Liver (tissue), 7 donors: ENCODE measurements at regions not wholly inside any gene's neighbourhood (a gene's known extent, or its start where the extent isn't known, plus 50 kb on each side); places are given as distances from the start of the nearest gene placed in this dataset.

Source experiments
- DNase-seq: peaks from one replicate; pipeline ENCODE4 v3.0.0-alpha.2; 2017; ENCODE audit warnings: low spot score
- H3K27ac ChIP-seq, 2 donors: one replicate each; pipeline ENCODE4 v1.7.0; 2013; ENCODE audit warnings: inconsistent platforms in 2 of 2, low read length in 2 of 2, control low read depth in 1 of 2, low read depth in 1 of 2, mild to moderate bottlenecking in 1 of 2
- H3K27me3 ChIP-seq, 4 donors: one replicate each; pipeline versions ENCODE4 v1.6.1 to v1.7.0; 2013; ENCODE audit warnings: low read length in 3 of 4, inconsistent platforms in 1 of 4, mild to moderate bottlenecking in 1 of 4, moderate library complexity in 1 of 4; ENCODE audit not compliant: control insufficient read depth in 4 of 4, insufficient read depth in 4 of 4
- H3K36me3 ChIP-seq, 4 donors: one replicate each; pipeline versions ENCODE4 v1.6.1 to v1.7.0; 2013; ENCODE audit warnings: low read length in 3 of 4, mild to moderate bottlenecking in 3 of 4, low read depth in 1 of 4, moderate library complexity in 1 of 4; ENCODE audit not compliant: control insufficient read depth in 4 of 4, insufficient read depth in 3 of 4
- H3K4me1 ChIP-seq, 4 donors: one replicate each; pipeline versions ENCODE4 v1.6.1 to v1.7.0; 2013; ENCODE audit warnings: low read length in 3 of 4, mild to moderate bottlenecking in 3 of 4, moderate library complexity in 1 of 4; ENCODE audit not compliant: control insufficient read depth in 4 of 4, insufficient read depth in 4 of 4
- H3K4me3 ChIP-seq, 3 donors: one replicate each; pipeline versions ENCODE4 v1.6.1 to v1.7.0; 2013; ENCODE audit warnings: low read length in 3 of 3, control low read depth in 1 of 3, low read depth in 1 of 3, mild to moderate bottlenecking in 1 of 3
- H3K9ac ChIP-seq, 2 donors: one replicate each; pipeline ENCODE4 v1.7.0; 2013; ENCODE audit warnings: low read length in 2 of 2, mild to moderate bottlenecking in 2 of 2, moderate library complexity in 2 of 2, control low read depth in 1 of 2, low read depth in 1 of 2
- H3K9me3 ChIP-seq, 4 donors: one replicate each; pipeline versions ENCODE4 v1.6.1 to v1.7.0; 2013; ENCODE audit warnings: low read length in 3 of 4; ENCODE audit not compliant: control insufficient read depth in 4 of 4
- FOXA1 ChIP-seq: IDR thresholded peaks from 2 replicates; pipeline ENCODE4 v1.6.1; 2016; ENCODE audit warnings: antibody characterized with exemption
- HNF4A ChIP-seq, 2 donors: conservative IDR thresholded peaks; 2 replicates each; pipeline ENCODE4 v1.6.1; 2016; ENCODE audit warnings: antibody characterized with exemption in 2 of 2, mild to moderate bottlenecking in 2 of 2
- HNF4G ChIP-seq: IDR thresholded peaks from 2 replicates; pipeline ENCODE4 v1.6.1; 2016; ENCODE audit warnings: antibody characterized with exemption
- JUND ChIP-seq, 2 donors: IDR thresholded peaks; 2 replicates each; pipeline ENCODE4 v1.6.1; 2016; ENCODE audit warnings: antibody characterized with exemption in 2 of 2
- NR2F2 ChIP-seq: IDR thresholded peaks from 2 replicates; pipeline ENCODE4 v1.6.1; 2016; ENCODE audit warnings: antibody characterized with exemption
- RAD21 ChIP-seq, 2 donors: IDR thresholded peaks; 2 replicates each; pipeline ENCODE4 v1.6.1; 2016; ENCODE audit warnings: antibody characterized with exemption in 2 of 2, mild to moderate bottlenecking in 2 of 2
- SP1 ChIP-seq: IDR thresholded peaks from 2 replicates; pipeline ENCODE4 v1.6.1; 2018; ENCODE audit warnings: antibody characterized with exemption, mild to moderate bottlenecking
- TAF1 ChIP-seq: conservative IDR thresholded peaks from 2 replicates; pipeline ENCODE4 v1.6.1; 2016; ENCODE audit warnings: antibody characterized with exemption, mild to moderate bottlenecking
- YY1 ChIP-seq: IDR thresholded peaks from 2 replicates; pipeline ENCODE4 v1.6.1; 2016; ENCODE audit warnings: antibody characterized with exemption, mild to moderate bottlenecking
- WGBS: extraction: QIAGEN DNeasy Blood & Tissue Kit; methylation state at CpG from one replicate; pipeline ENCODE4 v1.1.7; 2013; 5-methylcytosine and 5-hydroxymethylcytosine counted together
- TF ChIP-seq, protein P1 (sequence below): IDR thresholded peaks from 2 replicates; pipeline ENCODE4 v1.6.1; 2016; ENCODE audit warnings: antibody characterized with exemption
- TF ChIP-seq, protein P2 (sequence below): IDR thresholded peaks from 2 replicates; pipeline ENCODE4 v1.6.1; 2016; ENCODE audit warnings: antibody characterized with exemption
- TF ChIP-seq, protein P3 (sequence below): IDR thresholded peaks from 2 replicates; pipeline ENCODE4 v1.6.1; 2016; ENCODE audit warnings: antibody characterized with exemption, mild to moderate bottlenecking
- donor health status: healthy.
- donor health status: healthy.
- donor health status: healthy.
- donor health status: healthy.

DNA sequence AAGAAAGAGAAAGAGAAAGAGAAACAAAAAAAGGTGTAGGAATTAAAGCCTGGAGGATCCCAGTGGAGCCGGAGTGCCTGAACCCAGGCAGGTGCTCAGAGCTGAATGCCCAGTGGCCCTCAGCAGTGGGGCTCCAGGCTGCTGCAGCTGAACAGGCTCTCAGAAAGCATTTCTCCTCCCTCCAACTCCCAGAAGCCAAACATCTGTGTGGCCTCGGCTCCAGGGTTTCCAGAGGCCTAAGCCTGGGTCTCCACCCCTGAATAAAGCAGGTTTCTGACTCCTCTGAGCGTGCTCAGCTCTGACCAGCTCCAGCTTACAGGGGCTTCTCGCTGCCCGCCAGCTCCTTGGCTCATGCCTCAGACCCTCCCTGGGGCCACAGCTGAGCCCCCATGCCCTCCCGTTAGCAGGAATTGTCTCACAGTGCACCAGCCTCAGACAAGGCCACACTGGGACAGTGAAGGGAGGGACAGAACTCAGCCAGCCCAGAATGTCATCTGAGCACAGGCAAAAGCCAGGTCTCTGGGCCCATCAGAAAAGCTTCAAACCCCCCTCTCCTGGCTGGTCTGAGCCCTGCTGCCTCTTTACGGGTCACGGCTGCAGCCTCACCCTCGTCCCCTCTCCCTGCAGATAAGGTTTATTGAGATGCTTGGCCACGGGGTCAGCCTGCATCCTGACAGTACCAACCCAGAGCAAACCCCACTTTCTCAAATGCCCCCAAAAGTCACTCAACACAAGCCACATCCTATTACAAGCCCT is 114.4 kb upstream of the PPP1R26 start:
- H3K4me3 ChIP-seq = no peak overlapping the region
- H3K27me3 ChIP-seq = no peaks in the 10 kb centered on the region
- H3K36me3 ChIP-seq = no peaks in the 10 kb centered on the region
- no peaks in the 10 kb centered on the region for H3K4me1 ChIP-seq
- 69% methylated on average over 10 of the region's 10 CpGs for WGBS
- no peak for DNase-seq
- no peak overlapping the region for H3K9ac ChIP-seq
- H3K27ac ChIP-seq = no peak overlapping the region
- H3K9me3 ChIP-seq = no peaks in the 10 kb centered on the region
- TF ChIP-seq SP1 (no peak), FOXA1 (no peak), YY1 (no peak)

DNA sequence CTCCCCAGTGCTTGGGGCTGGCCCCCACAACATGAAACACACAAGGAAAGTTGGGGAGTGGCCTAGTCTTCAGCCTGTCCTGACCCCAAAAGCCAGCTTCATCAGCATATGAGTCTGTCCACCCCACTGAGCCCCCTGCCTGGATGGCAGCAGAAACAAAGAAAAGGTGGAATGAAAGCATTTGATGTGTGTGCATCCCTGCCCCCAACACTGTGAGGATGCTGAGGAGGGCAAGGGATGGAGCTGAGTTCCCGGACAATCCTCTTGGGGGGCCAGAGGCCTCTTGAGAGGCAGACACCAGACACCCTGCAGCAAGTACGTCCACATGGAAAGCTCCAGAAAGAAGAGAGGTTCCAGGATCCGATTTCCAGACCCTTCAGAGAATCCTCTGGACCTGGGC is 113.5 kb upstream of the PPP1R26 start:
- Histone ChIP-seq H3K9me3 (no peaks in the 10 kb centered on the region), H3K4me1 (no peaks in the 10 kb centered on the region), H3K9ac (no peak overlapping the region), H3K36me3 (no peaks in the 10 kb centered on the region), H3K4me3 (no peak overlapping the region), H3K27ac (no peak overlapping the region), H3K27me3 (no peaks in the 10 kb centered on the region)
- DNase-seq = no peak
- TF ChIP-seq RAD21 (IDR thresholded peaks at IDR 0.05) (no peak), FOXA1 (no peak), TAF1 (no peak), JUND (IDR thresholded peaks at IDR 0.05) (no peak), YY1 (no peak)
- TF ChIP-seq, protein P1, sequence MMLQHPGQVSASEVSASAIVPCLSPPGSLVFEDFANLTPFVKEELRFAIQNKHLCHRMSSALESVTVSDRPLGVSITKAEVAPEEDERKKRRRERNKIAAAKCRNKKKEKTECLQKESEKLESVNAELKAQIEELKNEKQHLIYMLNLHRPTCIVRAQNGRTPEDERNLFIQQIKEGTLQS = no peak
- TF ChIP-seq, protein P2, sequence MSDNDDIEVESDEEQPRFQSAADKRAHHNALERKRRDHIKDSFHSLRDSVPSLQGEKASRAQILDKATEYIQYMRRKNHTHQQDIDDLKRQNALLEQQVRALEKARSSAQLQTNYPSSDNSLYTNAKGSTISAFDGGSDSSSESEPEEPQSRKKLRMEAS = no peak
- WGBS = 65% methylated on average over 3 of the region's 3 CpGs

DNA sequence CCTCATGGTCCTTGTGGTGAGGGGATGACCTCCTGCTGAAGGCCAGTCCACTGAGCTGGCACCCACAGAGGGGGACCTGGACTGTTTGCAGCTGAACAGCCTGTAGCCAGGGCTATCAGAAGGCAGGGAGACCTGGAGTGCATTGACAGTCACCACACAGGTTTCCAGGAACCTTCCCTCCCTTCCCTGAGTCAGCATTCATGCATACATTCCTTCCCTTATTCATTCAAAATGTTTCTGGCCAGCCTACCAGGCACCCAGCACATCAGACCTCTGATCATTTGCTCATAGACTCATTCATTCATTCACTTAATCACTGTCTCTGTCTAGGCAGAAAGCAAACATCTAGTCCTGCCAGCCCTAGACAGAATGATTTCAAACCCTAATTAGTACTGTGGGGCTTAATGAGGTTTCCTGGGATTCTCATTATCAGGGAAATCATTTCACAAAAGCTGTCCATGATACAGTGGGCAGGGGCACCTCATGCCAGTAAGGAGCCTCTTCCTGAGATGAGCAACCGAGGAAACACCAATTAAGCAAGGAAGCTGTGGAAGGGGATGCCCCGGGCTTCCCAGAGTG is 110.1 kb upstream of the PPP1R26 start:
- Histone ChIP-seq H3K27me3 (no peaks in the 10 kb centered on the region), H3K36me3 (no peaks in the 10 kb centered on the region), H3K9ac (no peak overlapping the region), H3K9me3 (no peaks in the 10 kb centered on the region), H3K27ac (no peak overlapping the region), H3K4me3 (no peak overlapping the region), H3K4me1 (no peaks in the 10 kb centered on the region)
- WGBS = 75% methylated on average over 2 of the region's 2 CpGs
- TF ChIP-seq, protein P3, sequence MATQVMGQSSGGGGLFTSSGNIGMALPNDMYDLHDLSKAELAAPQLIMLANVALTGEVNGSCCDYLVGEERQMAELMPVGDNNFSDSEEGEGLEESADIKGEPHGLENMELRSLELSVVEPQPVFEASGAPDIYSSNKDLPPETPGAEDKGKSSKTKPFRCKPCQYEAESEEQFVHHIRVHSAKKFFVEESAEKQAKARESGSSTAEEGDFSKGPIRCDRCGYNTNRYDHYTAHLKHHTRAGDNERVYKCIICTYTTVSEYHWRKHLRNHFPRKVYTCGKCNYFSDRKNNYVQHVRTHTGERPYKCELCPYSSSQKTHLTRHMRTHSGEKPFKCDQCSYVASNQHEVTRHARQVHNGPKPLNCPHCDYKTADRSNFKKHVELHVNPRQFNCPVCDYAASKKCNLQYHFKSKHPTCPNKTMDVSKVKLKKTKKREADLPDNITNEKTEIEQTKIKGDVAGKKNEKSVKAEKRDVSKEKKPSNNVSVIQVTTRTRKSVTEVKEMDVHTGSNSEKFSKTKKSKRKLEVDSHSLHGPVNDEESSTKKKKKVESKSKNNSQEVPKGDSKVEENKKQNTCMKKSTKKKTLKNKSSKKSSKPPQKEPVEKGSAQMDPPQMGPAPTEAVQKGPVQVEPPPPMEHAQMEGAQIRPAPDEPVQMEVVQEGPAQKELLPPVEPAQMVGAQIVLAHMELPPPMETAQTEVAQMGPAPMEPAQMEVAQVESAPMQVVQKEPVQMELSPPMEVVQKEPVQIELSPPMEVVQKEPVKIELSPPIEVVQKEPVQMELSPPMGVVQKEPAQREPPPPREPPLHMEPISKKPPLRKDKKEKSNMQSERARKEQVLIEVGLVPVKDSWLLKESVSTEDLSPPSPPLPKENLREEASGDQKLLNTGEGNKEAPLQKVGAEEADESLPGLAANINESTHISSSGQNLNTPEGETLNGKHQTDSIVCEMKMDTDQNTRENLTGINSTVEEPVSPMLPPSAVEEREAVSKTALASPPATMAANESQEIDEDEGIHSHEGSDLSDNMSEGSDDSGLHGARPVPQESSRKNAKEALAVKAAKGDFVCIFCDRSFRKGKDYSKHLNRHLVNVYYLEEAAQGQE = no peak
- TF ChIP-seq HNF4A (conservative IDR thresholded peaks at IDR 0.05) = no peak
- no peak for TF ChIP-seq NR2F2
- TF ChIP-seq HNF4G = no peak
- no peak for TF ChIP-seq TAF1
- DNase-seq = no peak
